Amniotic stem cell (primary cell): ENCODE measurements at regions not wholly inside any gene's neighbourhood (a gene's known extent, or its start where the extent isn't known, plus 50 kb on each side); places are given as distances from the start of the nearest gene placed in this dataset.

Experiments used
- DNase-seq: peaks from one replicate; lab custom pipeline; 2025; lab: John Stamatoyannopoulos, UW

DNA sequence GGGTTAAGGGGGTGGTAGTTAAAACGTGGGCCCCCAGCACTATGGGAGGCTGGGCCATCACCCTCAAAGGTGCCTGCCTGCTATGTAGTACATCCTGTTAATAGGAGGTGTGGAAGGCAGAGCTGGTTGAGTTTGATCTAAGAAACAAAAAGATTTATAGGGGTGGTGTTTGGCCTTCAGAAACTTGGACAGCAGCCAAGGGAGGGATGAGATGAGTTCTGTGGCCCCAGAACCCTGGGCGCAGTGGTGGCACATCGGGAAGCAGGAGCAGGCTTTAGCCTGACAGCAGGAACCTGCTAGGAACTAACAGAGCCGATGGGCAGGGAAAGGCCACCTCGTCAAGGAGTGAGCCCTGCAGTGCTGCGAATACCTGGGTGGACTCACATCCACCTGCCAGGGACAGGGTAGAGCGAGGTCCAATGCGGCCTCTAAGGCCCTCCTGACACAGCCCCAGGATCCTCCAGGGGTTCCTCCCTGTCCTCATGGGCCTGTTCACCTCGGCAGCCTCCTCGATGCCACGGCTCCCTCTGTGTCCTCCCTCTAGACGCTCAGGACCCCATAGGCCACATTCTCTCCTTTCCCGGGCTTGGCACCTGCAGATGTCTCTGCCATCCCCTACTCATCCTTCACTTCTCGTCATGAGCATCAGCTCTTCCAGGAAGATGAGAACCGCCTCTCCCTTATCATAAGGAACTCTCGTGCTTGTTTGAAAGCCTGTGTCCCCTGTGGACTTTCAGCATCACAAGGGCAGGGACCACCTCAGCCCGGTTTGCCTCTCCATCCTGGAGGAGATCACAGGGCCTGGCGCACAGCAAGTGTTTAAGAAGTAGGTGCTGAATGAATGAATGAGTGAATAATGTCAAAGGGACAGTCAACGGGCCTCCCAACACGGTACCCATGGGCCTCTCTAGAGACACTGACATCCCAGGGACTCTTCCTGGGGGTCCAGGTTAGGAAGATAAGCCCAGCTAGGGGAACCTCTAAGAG is 103.5 kb upstream of the TNRC6C start:
- no peak for DNase-seq

- DNase-seq, result no peak
Observed at GRCh38 chr17:77856551-77857305, 101.8 kb upstream of the TNRC6C start.

- no peak for DNase-seq
Observed at GRCh38 chr17:77857306-77857555, 101.3 kb upstream of the TNRC6C start.

DNA sequence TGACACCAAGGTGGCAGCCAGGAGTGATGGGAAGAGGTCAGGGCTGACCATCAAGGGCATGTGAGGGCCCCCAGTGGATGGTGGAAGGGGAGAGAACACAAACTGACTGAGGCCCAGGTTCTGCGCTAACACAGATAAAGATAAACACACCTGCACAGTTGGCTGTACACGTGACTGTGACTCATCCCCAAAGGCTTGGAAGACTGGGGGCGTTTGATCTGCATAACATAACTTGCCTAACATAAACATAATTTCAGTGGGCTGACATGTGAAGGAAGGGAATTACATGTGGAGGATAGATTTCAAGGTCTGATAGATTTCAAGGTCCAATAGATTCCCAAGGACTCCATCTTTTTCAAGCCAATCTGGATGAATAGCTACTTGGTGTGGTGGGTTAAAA is 100.9 kb upstream of the TNRC6C start:
- DNase-seq, result no peak

- DNase-seq, result no peak
Observed at GRCh38 chr17:77858291-77859034, 100.0 kb upstream of the TNRC6C start.

DNA sequence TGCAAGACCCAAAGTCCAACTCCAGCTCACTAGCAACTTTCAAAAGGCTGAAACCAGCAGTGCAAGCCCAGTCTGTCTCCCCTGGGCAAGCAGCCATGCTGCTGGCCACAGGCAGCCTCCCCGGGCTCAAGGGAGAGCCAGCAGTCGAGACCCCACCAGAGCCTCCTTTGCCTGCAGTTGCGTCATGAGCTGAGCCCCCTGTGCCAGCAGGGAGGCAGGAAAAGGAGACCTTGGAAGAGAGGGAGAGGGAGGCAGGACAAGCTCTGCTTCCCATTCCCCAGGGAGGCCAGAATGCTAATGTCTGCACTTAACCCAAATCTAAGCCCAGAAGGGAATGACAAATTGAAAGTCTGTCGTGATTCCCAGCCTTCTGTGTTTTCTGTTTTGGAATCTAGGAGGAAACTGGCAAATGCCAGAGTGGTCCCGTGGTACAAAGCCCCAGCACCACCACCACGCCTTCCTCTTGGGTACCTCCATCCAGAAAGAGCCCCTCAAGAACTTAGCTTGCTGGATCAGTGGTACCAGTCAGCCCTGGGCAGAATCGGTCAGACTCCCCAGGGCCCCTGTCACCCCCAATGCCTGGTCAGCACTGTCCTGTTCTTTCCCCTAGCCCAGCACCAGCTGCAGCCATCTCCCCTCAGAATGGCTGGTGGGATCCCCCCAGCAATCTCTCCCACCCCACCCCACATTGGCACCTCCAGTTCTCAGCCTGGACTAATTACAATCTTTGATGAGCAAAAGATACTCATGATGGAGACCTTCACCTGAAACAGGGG is 99.3 kb upstream of the TNRC6C start:
- DNase-seq, result no peak

GRCh38 chr17:77861133-77861695 is 97.3 kb upstream of the TNRC6C start:
- no peak for DNase-seq

- no peak for DNase-seq
Observed at GRCh38 chr17:77861981-77862645, 96.4 kb upstream of the TNRC6C start.

DNA sequence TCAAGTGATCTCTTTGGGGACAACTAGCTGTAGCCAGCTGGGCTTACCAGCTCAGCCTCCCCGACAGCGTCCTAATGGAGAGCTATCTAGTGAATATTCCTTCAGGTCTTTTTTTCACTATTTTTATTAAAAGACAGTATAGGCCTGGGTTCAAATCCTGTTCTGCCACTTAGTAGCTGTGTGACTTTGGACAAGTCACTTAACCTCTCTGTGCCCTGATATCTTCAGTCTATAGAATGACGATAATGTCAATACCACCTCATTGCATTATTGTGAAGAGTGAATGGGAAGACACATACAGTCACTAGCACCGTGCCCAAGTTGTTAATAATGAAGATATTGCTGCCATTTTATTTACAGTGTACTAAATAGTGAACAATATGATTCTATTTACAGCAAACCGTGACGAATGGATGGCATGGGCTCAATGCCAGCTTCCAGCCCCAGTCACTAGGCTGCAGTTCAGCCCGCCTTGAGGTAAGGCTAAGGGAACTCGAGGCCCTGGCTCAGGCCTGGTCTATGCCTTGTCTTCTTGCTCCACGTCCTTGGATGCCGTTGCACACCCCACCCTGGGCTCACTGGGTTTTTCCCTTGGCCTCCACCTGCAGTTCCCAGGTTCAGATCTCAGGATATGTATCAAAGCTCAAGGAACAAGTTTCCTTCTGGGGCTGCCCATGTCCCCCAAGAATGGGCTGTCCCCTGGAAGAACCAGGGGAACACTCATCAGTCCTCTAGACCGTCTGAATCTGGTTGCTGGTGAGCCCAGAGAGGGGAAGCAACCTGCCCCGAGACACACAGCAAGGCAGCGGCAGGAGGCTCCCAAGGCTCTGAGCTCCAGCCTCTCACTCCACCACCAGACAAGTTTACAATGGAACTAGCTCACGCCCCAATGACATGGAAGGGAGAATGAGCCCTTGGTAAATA is 95.4 kb upstream of the TNRC6C start:
- no peak for DNase-seq

GRCh38 chr17:77863814-77864161 is 94.7 kb upstream of the TNRC6C start:
- no peak for DNase-seq

GRCh38 chr17:77864234-77865111 is 94.0 kb upstream of the TNRC6C start:
- no peak for DNase-seq

GRCh38 chr17:77865112-77865611 is 93.3 kb upstream of the TNRC6C start:
- DNase-seq, result no peak

- DNase-seq, result no peak
Observed at GRCh38 chr17:77865716-77866115, 92.8 kb upstream of the TNRC6C start.

DNA sequence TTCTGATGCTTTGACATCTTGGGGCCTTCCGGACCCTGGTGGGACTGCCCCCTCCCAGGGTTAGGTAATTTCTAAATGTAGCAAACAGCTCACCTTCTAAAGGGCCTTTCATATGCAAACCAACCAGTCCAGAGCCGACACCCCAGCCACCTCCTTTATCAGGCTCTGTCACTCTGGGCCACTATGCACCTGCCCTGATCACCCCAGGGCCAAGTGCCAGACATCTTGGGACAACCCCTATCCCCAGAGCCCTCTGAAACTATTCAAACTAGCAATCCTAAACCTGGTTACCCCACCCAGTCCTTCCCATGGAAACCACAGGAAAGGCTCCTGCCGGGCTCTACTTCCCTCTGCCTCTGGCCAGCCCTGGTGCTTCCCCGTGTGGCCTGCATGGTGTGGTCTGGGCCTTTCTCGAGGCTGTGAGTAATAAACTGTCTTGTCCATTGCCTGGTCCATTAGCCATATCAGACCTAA is 91.2 kb upstream of the TNRC6C start:
- no peak for DNase-seq

GRCh38 chr17:77867976-77868713 is 90.4 kb upstream of the TNRC6C start:
- DNase-seq, result no peak

DNA sequence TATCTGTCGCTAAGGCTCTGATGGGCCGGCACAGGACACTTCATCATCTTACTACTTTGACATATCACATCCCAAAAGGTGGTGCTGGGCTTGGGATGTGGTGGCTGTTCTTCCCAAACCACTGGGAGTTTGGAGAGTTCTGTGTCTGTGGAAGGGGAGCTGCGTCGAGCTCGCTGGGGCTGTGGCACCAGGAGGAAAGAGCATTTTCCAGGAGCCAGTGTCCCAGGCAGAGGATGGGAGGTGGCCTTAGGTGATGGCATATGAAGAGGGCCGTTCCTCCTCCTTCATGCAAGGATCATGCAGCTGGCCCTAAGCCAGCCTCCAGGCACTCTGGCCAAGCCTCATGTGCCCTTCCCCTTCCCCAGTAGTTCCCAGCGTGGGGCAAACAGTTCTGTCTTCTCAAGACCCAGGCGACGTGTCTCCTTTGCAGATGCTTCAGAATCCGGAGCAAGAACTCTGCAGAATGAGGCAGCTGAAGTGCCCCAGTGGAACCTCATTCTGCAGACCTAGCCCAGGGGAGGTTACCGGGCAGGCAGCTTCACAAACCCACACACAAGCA is 89.4 kb upstream of the TNRC6C start:
- DNase-seq, result no peak

GRCh38 chr17:77869665-77870132 is 88.8 kb upstream of the TNRC6C start:
- DNase-seq, result no peak
